COLO668 (cell line): ENCODE measurements at regions not wholly inside any gene's neighbourhood (a gene's known extent, or its start where the extent isn't known, plus 50 kb on each side); places are given as distances from the start of the nearest gene placed in this dataset.

Experiments
- DNase-seq: peaks from one replicate; lab custom pipeline; 2025; ENCODE audit not compliant: unreplicated experiment; lab: John Stamatoyannopoulos, UW

GRCh38 chr4:177103619-177104018 lies 206.1 kb upstream of the NEIL3 start:
- no peak for DNase-seq

- DNase-seq = no peak
Measured at GRCh38 chr4:177105536-177105935, 204.1 kb upstream of the NEIL3 start.

- no peak for DNase-seq
Measured at GRCh38 chr4:177107288-177107921, 202.3 kb upstream of the NEIL3 start.

GRCh38 chr4:177108708-177109107 lies 201.0 kb upstream of the NEIL3 start:
- DNase-seq = no peak

GRCh38 chr4:177109769-177110168 lies 199.9 kb upstream of the NEIL3 start:
- DNase-seq = no peak

- no peak for DNase-seq
Measured at GRCh38 chr4:177116161-177116560, 193.5 kb upstream of the NEIL3 start.

- DNase-seq = no peak
Measured at GRCh38 chr4:177117256-177117655, 192.4 kb upstream of the NEIL3 start.

- no peak for DNase-seq
Measured at GRCh38 chr4:177118596-177118995, 191.1 kb upstream of the NEIL3 start.

- DNase-seq = no peak
Measured at GRCh38 chr4:177119021-177119471, 190.6 kb upstream of the NEIL3 start.

GRCh38 chr4:177119691-177120090 lies 190.0 kb upstream of the NEIL3 start:
- DNase-seq = no peak

- no peak for DNase-seq
Measured at GRCh38 chr4:177123811-177124210, 185.9 kb upstream of the NEIL3 start.

GRCh38 chr4:177124349-177125064 lies 185.2 kb upstream of the NEIL3 start:
- no peak for DNase-seq

- no peak for DNase-seq
Measured at GRCh38 chr4:177125656-177126055, 184.0 kb upstream of the NEIL3 start.

- DNase-seq = no peak
Measured at GRCh38 chr4:177127658-177128057, 182.0 kb upstream of the NEIL3 start.

- DNase-seq = no peak
Measured at GRCh38 chr4:177128306-177128705, 181.4 kb upstream of the NEIL3 start.

- DNase-seq = no peak
Measured at GRCh38 chr4:177131736-177132135, 177.9 kb upstream of the NEIL3 start.

- no peak for DNase-seq
Measured at GRCh38 chr4:177147668-177148067, 162.0 kb upstream of the NEIL3 start.

- no peak for DNase-seq
Measured at GRCh38 chr4:177155454-177155853, 154.2 kb upstream of the NEIL3 start.

GRCh38 chr4:177159600-177159999 lies 150.1 kb upstream of the NEIL3 start:
- DNase-seq = no peak

- no peak for DNase-seq
Measured at GRCh38 chr4:177161781-177162180, 147.9 kb upstream of the NEIL3 start.

GRCh38 chr4:177163532-177163931 lies 146.1 kb upstream of the NEIL3 start:
- no peak for DNase-seq

- no peak for DNase-seq
Measured at GRCh38 chr4:177171588-177171987, 138.1 kb upstream of the NEIL3 start.

- DNase-seq = no peak
Measured at GRCh38 chr4:177175473-177175872, 134.2 kb upstream of the NEIL3 start.
